Neural cell (in vitro differentiated cells): ENCODE measurements at regions not wholly inside any gene's neighbourhood (a gene's known extent, or its start where the extent isn't known, plus 50 kb on each side); places are given as distances from the start of the nearest gene placed in this dataset.

Experiments
- H2AFZ ChIP-seq: fragments of 200-600, 300-800 bp; sonication (generic), shearing (Covaris generic); 2 replicates; pipeline ENCODE4 v1.6.0; 2014; ENCODE audit warnings: low read depth, mild to moderate bottlenecking, antibody characterized with exemption, low read length, moderate library complexity
- H3F3A ChIP-seq: fragments of 200-600 bp; shearing (Covaris generic); 2 replicates; pipeline ENCODE4 v1.6.1; 2016; ENCODE audit warnings: mild to moderate bottlenecking, moderate library complexity, mixed read lengths, antibody characterized with exemption, low read length; ENCODE audit not compliant: insufficient read depth, poor library complexity, severe bottlenecking
- H3K27ac ChIP-seq: fragments of 200-600, 300-800 bp; sonication (generic), shearing (Covaris generic); 2 replicates; pipeline ENCODE4 v1.5.1; 2014; ENCODE audit warnings: mild to moderate bottlenecking, low read length, moderate library complexity
- H3K27me3 ChIP-seq: fragments of 300-800, 200-600 bp; sonication (generic), shearing (Covaris generic); 2 replicates; pipeline ENCODE4 v1.6.0; 2014; ENCODE audit warnings: mild to moderate bottlenecking, low read depth, low read length, moderate library complexity; ENCODE audit not compliant: insufficient read depth
- H3K36me3 ChIP-seq: fragments of 300-800, 200-600 bp; sonication (generic), shearing (Covaris generic); 2 replicates; pipeline ENCODE4 v1.5.1; 2014; ENCODE audit warnings: mild to moderate bottlenecking, antibody characterized with exemption, low read length, moderate library complexity; ENCODE audit not compliant: insufficient read depth
- H3K4me2 ChIP-seq: fragments of 300-800, 200-600 bp; sonication (generic), shearing (Covaris generic); 2 replicates; pipeline ENCODE4 v1.6.0; 2014; ENCODE audit warnings: mild to moderate bottlenecking, low read length
- H3K4me3 ChIP-seq: fragments of 300-800, 200-600 bp; sonication (generic), shearing (Covaris generic); 2 replicates; pipeline ENCODE4 v1.5.1; 2014; ENCODE audit warnings: mild to moderate bottlenecking, low read length, moderate library complexity
- H3K79me2 ChIP-seq: fragments of 200-600 bp; shearing (Covaris generic); replicated peaks from 2 replicates; pipeline ENCODE4 v1.6.0; 2014; ENCODE audit warnings: mild to moderate bottlenecking, low read length, moderate library complexity; ENCODE audit not compliant: insufficient read depth
- H3K9ac ChIP-seq: fragments of 300-800, 200-600 bp; sonication (generic), shearing (Covaris generic); 2 replicates; pipeline ENCODE4 v1.6.1; 2016; ENCODE audit warnings: mild to moderate bottlenecking, low read length, mixed read lengths
- H3K9me2 ChIP-seq: fragments of 200-600 bp; shearing (Covaris generic); 2 replicates; pipeline ENCODE4 v1.6.1; 2016; ENCODE audit warnings: mild to moderate bottlenecking, low read length, mixed read lengths; ENCODE audit not compliant: insufficient read depth
- H3K9me3 ChIP-seq: fragments of 200-600, 300-800 bp; sonication (generic), shearing (Covaris generic); 2 replicates; pipeline ENCODE4 v1.6.1; 2016; ENCODE audit warnings: mild to moderate bottlenecking, mixed run types, low read length, moderate library complexity, mixed read lengths
- H4K20me1 ChIP-seq: fragments of 200-600 bp; shearing (Covaris generic); 2 replicates; pipeline ENCODE4 v1.6.1; 2016; ENCODE audit warnings: mild to moderate bottlenecking, mixed run types; ENCODE audit not compliant: insufficient read depth
- CTCF ChIP-seq: fragments of 450-650 bp; IDR thresholded peaks from 2 replicates; pipeline ENCODE4 v1.5.1; 2014; ENCODE audit warnings: antibody characterized with exemption, mild to moderate bottlenecking, moderate library complexity; ENCODE audit not compliant: poor library complexity, severe bottlenecking
- EP300 ChIP-seq: fragments of 450-650 bp; conservative IDR thresholded peaks from 2 replicates; pipeline ENCODE4 v1.6.1; 2014; ENCODE audit warnings: antibody characterized with exemption, mild to moderate bottlenecking, moderate library complexity; ENCODE audit not compliant: poor library complexity, severe bottlenecking
- EZH2 ChIP-seq: fragments of 200-600, 300-800 bp; shearing (Covaris generic), sonication (generic); IDR thresholded peaks from 2 replicates; pipeline ENCODE4 v1.6.1; 2014; ENCODE audit warnings: antibody characterized with exemption, low read length, borderline replicate concordance, mild to moderate bottlenecking; ENCODE audit not compliant: insufficient read depth, poor library complexity, severe bottlenecking
- MXI1 ChIP-seq: fragments of 450-650 bp; conservative IDR thresholded peaks from 2 replicates; pipeline ENCODE4 v1.6.1; 2014; ENCODE audit warnings: antibody characterized with exemption, mild to moderate bottlenecking; ENCODE audit not compliant: poor library complexity, severe bottlenecking
- POLR2AphosphoS5 ChIP-seq: IDR thresholded peaks from 2 replicates; pipeline ENCODE4 v1.6.1; 2012
- RAD21 ChIP-seq: fragments of 450-650 bp; conservative IDR thresholded peaks from 2 replicates; pipeline ENCODE4 v1.6.1; 2014; ENCODE audit warnings: antibody characterized with exemption, mild to moderate bottlenecking, moderate library complexity
- REST ChIP-seq: IDR thresholded peaks from 2 replicates; pipeline ENCODE4 v1.6.1; 2012; ENCODE audit warnings: borderline replicate concordance
- SMC3 ChIP-seq: fragments of 450-650 bp; conservative IDR thresholded peaks from 2 replicates; pipeline ENCODE4 v1.6.1; 2014; ENCODE audit warnings: antibody characterized with exemption, mild to moderate bottlenecking, moderate library complexity; ENCODE audit not compliant: poor library complexity
- TAF1 ChIP-seq: IDR thresholded peaks from 2 replicates; pipeline ENCODE4 v1.6.1; 2012; ENCODE audit warnings: low read depth

GRCh38 chr20:24148372-24148771 is 159.8 kb upstream of the GGTLC1 start:
- Histone ChIP-seq H3K4me2 (no peak overlapping the region), H3K9ac (no peak overlapping the region), H3K4me3 (no peak overlapping the region), H3K36me3 (no peaks in the 10 kb centered on the region), H3K79me2 (no peaks in the 10 kb centered on the region), H3K27me3 (no peaks in the 10 kb centered on the region), H4K20me1 (no peaks in the 10 kb centered on the region), H3K9me2 (no peaks in the 10 kb centered on the region), H3K9me3 (no peaks in the 10 kb centered on the region), H3F3A (no peaks in the 10 kb centered on the region), H2AFZ (no peak overlapping the region), H3K27ac (no peak overlapping the region)
- TF ChIP-seq RAD21 (no peak), EP300 (no peak), REST (no peak), EZH2 (no peak), POLR2AphosphoS5 (no peak), TAF1 (no peak), SMC3 (no peak), CTCF (no peak), MXI1 (no peak)

GRCh38 chr20:24147961-24148360 is 159.4 kb upstream of the GGTLC1 start:
- no peaks in the 10 kb centered on the region for H3K27me3 ChIP-seq
- no peaks in the 10 kb centered on the region for H4K20me1 ChIP-seq
- no peaks in the 10 kb centered on the region for H3K9me2 ChIP-seq
- no peak overlapping the region for H3K4me2 ChIP-seq
- no peaks in the 10 kb centered on the region for H3F3A ChIP-seq
- H3K9ac ChIP-seq: no peak overlapping the region
- TF ChIP-seq REST: no peak
- no peak for TF ChIP-seq POLR2AphosphoS5
- no peak for TF ChIP-seq CTCF
- no peak for TF ChIP-seq SMC3
- TF ChIP-seq EP300: no peak
- no peak for TF ChIP-seq MXI1
- TF ChIP-seq EZH2: no peak
- no peak for TF ChIP-seq RAD21
- TF ChIP-seq TAF1: no peak
- H3K4me3 ChIP-seq: no peak overlapping the region
- H2AFZ ChIP-seq: no peak overlapping the region
- H3K27ac ChIP-seq: no peak overlapping the region
- H3K79me2 ChIP-seq: no peaks in the 10 kb centered on the region
- no peaks in the 10 kb centered on the region for H3K36me3 ChIP-seq
- H3K9me3 ChIP-seq: no peaks in the 10 kb centered on the region
